LNCAP (cell line): ENCODE measurements at regions not wholly inside any gene's neighbourhood (a gene's known extent, or its start where the extent isn't known, plus 50 kb on each side); places are given as distances from the start of the nearest gene placed in this dataset.

Source experiments
- TF ChIP-seq, protein P1 (sequence below): fragments of 450-650 bp; IDR thresholded peaks from 2 replicates; pipeline ENCODE4 v1.5.1; 2017; ENCODE audit warnings: mild to moderate bottlenecking

- TF ChIP-seq, protein P1, sequence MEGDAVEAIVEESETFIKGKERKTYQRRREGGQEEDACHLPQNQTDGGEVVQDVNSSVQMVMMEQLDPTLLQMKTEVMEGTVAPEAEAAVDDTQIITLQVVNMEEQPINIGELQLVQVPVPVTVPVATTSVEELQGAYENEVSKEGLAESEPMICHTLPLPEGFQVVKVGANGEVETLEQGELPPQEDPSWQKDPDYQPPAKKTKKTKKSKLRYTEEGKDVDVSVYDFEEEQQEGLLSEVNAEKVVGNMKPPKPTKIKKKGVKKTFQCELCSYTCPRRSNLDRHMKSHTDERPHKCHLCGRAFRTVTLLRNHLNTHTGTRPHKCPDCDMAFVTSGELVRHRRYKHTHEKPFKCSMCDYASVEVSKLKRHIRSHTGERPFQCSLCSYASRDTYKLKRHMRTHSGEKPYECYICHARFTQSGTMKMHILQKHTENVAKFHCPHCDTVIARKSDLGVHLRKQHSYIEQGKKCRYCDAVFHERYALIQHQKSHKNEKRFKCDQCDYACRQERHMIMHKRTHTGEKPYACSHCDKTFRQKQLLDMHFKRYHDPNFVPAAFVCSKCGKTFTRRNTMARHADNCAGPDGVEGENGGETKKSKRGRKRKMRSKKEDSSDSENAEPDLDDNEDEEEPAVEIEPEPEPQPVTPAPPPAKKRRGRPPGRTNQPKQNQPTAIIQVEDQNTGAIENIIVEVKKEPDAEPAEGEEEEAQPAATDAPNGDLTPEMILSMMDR: no peak
Measured at GRCh38 chrX:40845331-40845911, 110.1 kb upstream of the MED14 start.

DNA sequence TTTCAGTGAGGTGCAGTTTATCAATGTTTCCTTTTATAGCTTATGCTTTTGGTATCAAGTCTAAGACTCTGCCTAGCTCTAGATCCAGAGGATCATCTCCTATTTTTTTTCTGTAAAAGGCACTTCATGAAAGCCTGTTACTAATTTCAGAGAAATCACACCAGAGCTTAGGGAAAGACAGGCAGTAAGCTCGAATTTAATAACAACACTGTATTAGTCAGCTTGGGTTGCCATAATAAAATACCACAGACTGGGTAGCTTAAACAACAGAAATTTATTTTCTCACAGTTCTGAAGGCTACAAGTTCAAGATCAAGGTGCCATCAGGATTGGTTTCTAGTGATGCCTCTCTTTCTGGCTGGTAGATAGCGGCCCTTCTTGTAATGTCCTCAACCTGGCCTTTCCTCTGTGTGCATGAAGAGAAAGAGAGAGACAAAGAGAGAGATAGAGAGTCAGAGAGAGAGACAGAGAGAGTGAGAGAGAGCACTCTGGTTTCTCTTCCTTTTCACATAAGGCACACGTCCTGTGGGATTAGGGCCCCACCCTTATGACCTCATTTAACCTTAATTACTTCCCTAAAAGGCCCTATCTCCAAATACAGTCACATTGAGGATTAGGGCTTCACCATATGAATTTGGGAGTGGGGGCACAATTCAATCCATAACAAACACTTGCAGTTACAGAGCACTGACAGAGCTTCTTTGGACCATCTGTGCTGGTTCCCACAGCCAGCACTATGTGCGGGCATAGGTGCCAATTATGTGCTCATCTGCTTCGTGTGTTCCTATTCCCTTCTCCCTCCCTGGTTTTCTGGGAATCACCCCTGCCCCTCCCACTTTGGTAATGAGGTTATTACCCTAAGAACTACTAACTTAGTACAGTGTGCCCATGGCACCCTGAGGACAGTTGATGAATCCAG is 114.8 kb upstream of the MED14 start:
- TF ChIP-seq, protein P1: no peak

GRCh38 chrX:40852586-40852985 is 117.2 kb upstream of the MED14 start:
- TF ChIP-seq, protein P1: no peak

- TF ChIP-seq, protein P1: no peak
Measured at GRCh38 chrX:40853004-40853815, 117.9 kb upstream of the MED14 start.

DNA sequence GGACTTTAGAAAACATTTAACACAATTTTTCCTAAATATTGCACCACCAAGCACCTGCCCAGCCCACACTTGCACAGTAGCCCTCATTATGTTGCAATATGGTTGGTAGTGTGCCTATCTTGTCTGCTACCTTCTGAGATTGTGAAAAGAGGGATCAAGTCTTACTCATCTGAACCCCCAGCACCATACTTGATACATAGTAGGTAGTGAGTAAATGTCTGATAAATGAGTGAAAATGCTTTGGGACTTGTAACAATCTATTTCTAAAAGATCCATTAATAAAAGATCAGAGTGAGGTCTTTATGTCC is 118.4 kb upstream of the MED14 start:
- TF ChIP-seq, protein P1: no peak

- TF ChIP-seq, protein P1: no peak
Measured at GRCh38 chrX:40854242-40854641, 118.9 kb upstream of the MED14 start.

DNA sequence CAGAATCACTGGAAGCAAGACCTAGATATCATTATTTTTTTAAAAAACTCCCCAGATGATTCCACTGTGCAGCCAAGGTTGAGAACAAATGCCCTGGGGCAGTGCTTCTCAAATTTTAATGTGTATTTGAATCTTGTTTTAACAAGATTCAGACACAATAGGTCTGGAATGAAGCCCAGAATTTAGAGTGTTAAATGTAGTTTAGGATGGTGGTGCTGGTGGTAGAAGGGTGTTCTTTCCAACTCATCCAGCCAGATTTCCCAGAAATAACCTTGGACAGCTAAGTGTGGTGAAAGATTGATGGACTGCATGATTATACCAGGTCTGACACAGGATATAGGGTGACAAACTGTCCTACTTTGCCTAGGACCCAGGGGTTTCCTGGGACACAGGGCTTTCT is 120.1 kb upstream of the MED14 start:
- TF ChIP-seq, protein P1: no peak
